ENCODE measurements at regions not wholly inside any gene's neighbourhood (a gene's known extent, or its start where the extent isn't known, plus 50 kb on each side); places are given as distances from the start of the nearest gene placed in this dataset.
"Not testable (repeated sequence)": the region's sequence is repeated elsewhere in the genome, so short reads cannot be mapped to it uniquely, and the experiment has no call there.

- no peak for DNase-seq
These were observed 301.5 kb downstream of the NDUFA10 start for GRCh38 chr2:239723486-239724193.

GRCh38 chr2:239722760-239723470 lies 302.2 kb downstream of the NDUFA10 start:
- no peak for DNase-seq

- no peak for DNase-seq
These were observed 303.0 kb downstream of the NDUFA10 start for GRCh38 chr2:239721991-239722759.

GRCh38 chr2:239721531-239721930 lies 303.6 kb downstream of the NDUFA10 start:
- DNase-seq, result no peak

GRCh38 chr2:239720361-239721360 lies 304.5 kb downstream of the NDUFA10 start:
- DNase-seq, result no peak

GRCh38 chr2:239719791-239720360 lies 305.3 kb downstream of the NDUFA10 start:
- no peak for DNase-seq

GRCh38 chr2:239718991-239719390 lies 306.2 kb downstream of the NDUFA10 start:
- DNase-seq, result not testable (repeated sequence)

GRCh38 chr2:239717706-239718105 lies 307.4 kb downstream of the NDUFA10 start:
- no peak for DNase-seq

GRCh38 chr2:239717319-239717675 lies 307.8 kb downstream of the NDUFA10 start:
- DNase-seq, result no peak

- no peak for DNase-seq
These were observed 308.4 kb downstream of the NDUFA10 start for GRCh38 chr2:239716536-239717318.

- no peak for DNase-seq
These were observed 309.1 kb downstream of the NDUFA10 start for GRCh38 chr2:239716009-239716408.

- DNase-seq, result no peak
These were observed 309.5 kb downstream of the NDUFA10 start for GRCh38 chr2:239715606-239716005.

GRCh38 chr2:239715202-239715601 lies 309.9 kb downstream of the NDUFA10 start:
- no peak for DNase-seq

- DNase-seq, result no peak
These were observed 311.0 kb downstream of the NDUFA10 start for GRCh38 chr2:239714116-239714515.

GRCh38 chr2:239712755-239713154 lies 311.9 kb upstream of the HDAC4 start:
- no peak for DNase-seq

- no peak for DNase-seq
These were observed 311.2 kb upstream of the HDAC4 start for GRCh38 chr2:239711911-239712570.

GRCh38 chr2:239710953-239711861 lies 310.4 kb upstream of the HDAC4 start:
- no peak for DNase-seq

GRCh38 chr2:239706367-239706766 lies 305.5 kb upstream of the HDAC4 start:
- DNase-seq, result no peak

GRCh38 chr2:239704737-239705136 lies 303.9 kb upstream of the HDAC4 start:
- no peak for DNase-seq

GRCh38 chr2:239703834-239704233 lies 303.0 kb upstream of the HDAC4 start:
- DNase-seq, result no peak

Data from activated gamma-delta T cell treated with Interleukin-2 at 50 U/mL for 16 hours (primary cell).